ENCODE measurements at regions not wholly inside any gene's neighbourhood (a gene's known extent, or its start where the extent isn't known, plus 50 kb on each side); places are given as distances from the start of the nearest gene placed in this dataset.

- TF ChIP-seq CTCF (conservative IDR thresholded peaks at IDR 0.05; ENCODE audit: low read depth, low read length) (no peak), ELK1 (IDR thresholded peaks at IDR 0.05; ENCODE audit: borderline replicate concordance, low read depth, low read length) (no peak), MAZ (IDR thresholded peaks at IDR 0.05; ENCODE audit: borderline replicate concordance, low read depth, low read length) (no peak), SMC3 (IDR thresholded peaks at IDR 0.05; ENCODE audit: low read depth, low read length) (no peak), POLR2A (IDR thresholded peaks at IDR 0.05; ENCODE audit: low read depth, low read length) (no peak), MXI1 (IDR thresholded peaks at IDR 0.05; ENCODE audit: borderline replicate concordance, low read depth, low read length) (no peak), USF2 (IDR thresholded peaks at IDR 0.05; ENCODE audit: low read depth, low read length) (no peak), CEBPB (IDR thresholded peaks at IDR 0.05; ENCODE audit: low read depth, low read length) (no peak), RCOR1 (IDR thresholded peaks at IDR 0.05; ENCODE audit: insufficient replicate concordance, low read length) (no peak), BHLHE40 (IDR thresholded peaks at IDR 0.05; ENCODE audit: low read depth, low read length) (no peak), RAD21 (IDR thresholded peaks at IDR 0.05; ENCODE audit: low read length) (no peak), RFX5 (IDR thresholded peaks at IDR 0.05; ENCODE audit: low read depth, low read length) (no peak)
These were observed 75.3 kb downstream of the SLIT2 start for GRCh38 chr4:20326977-20327376.
